GM23338 (cell line): ENCODE measurements at regions not wholly inside any gene's neighbourhood (a gene's known extent, or its start where the extent isn't known, plus 50 kb on each side); places are given as distances from the start of the nearest gene placed in this dataset.

ENCODE experiments used
- CREB1 ChIP-seq: fragments of 250-450 bp; sonication (Bioruptor Pico); IDR thresholded peaks from 2 replicates; pipeline ENCODE4 v1.5.0; 2020; ENCODE audit warnings: low read depth, mild to moderate bottlenecking, moderate library complexity
- CTCF ChIP-seq, 2 experiments: fragments of 200-600 bp in 1 of 2; sonication (generic) in 1 of 2; conservative IDR thresholded peaks; 2 replicates each; pipeline versions ENCODE4 v1.5.1 to v1.6.1; 2016 to 2017; ENCODE audit warnings: antibody characterized with exemption in 2 of 2, low read depth in 2 of 2, mild to moderate bottlenecking in 2 of 2, moderate library complexity in 1 of 2
- ETS1 ChIP-seq: IDR thresholded peaks from 2 replicates; pipeline ENCODE4 v1.6.1; 2016; ENCODE audit warnings: antibody characterized with exemption
- EZH2 ChIP-seq: fragments of 200-600 bp; sonication (generic); IDR thresholded peaks from one replicate; pipeline ENCODE4 v1.8.0; 2017; ENCODE audit warnings: antibody characterized with exemption, mild to moderate bottlenecking, low read depth; ENCODE audit not compliant: unreplicated experiment
- EZH2phosphoT487 ChIP-seq: fragments of 200-600 bp; sonication (generic); IDR thresholded peaks from one replicate; pipeline ENCODE4 v1.8.1; 2018; ENCODE audit warnings: antibody characterized with exemption; ENCODE audit not compliant: unreplicated experiment
- POLR2AphosphoS5 ChIP-seq: IDR thresholded peaks from 2 replicates; pipeline ENCODE4 v1.6.1; 2016; ENCODE audit warnings: antibody characterized with exemption, low read depth
- REST ChIP-seq: IDR thresholded peaks from one replicate; pipeline ENCODE4 v1.6.1; 2018; ENCODE audit warnings: antibody characterized with exemption; ENCODE audit not compliant: unreplicated experiment
- STAT1 ChIP-seq: IDR thresholded peaks from one replicate; pipeline ENCODE4 v1.6.1; 2016; ENCODE audit warnings: antibody characterized with exemption; ENCODE audit not compliant: unreplicated experiment
- ZNF114 ChIP-seq: fragments of 250-450 bp; sonication (Bioruptor Pico); IDR thresholded peaks from 2 replicates; pipeline ENCODE4 v1.5.0; 2020; ENCODE audit warnings: mild to moderate bottlenecking, moderate library complexity
- ZNF331 ChIP-seq: fragments of 250-450 bp; sonication (Bioruptor Pico); IDR thresholded peaks from 2 replicates; pipeline ENCODE4 v1.5.0; 2020; ENCODE audit warnings: low read depth, mild to moderate bottlenecking, moderate library complexity
- ZNF462 ChIP-seq: fragments of 250-450 bp; sonication (Bioruptor Pico); IDR thresholded peaks from 2 replicates; pipeline ENCODE4 v1.5.0; 2020; ENCODE audit warnings: mild to moderate bottlenecking, moderate library complexity

GRCh38 chr3:25870452-25870851 is 80.6 kb downstream of the OXSM start:
- no peak for TF ChIP-seq CTCF (conservative IDR thresholded peaks at IDR 0.05; ENCODE audit: low read depth in 2 of 2)
- TF ChIP-seq EZH2: no peak
- no peak for TF ChIP-seq POLR2AphosphoS5
- no peak for TF ChIP-seq EZH2phosphoT487
- TF ChIP-seq ZNF331 (CRISPR knock-in tag): no peak
- no peak for TF ChIP-seq CREB1
- TF ChIP-seq ETS1: no peak
- no peak for TF ChIP-seq REST
- no peak for TF ChIP-seq ZNF462 (CRISPR knock-in tag)
- no peak for TF ChIP-seq ZNF114 (CRISPR knock-in tag)
- no peak for TF ChIP-seq STAT1
